GM21576 (cell line): ENCODE measurements at regions not wholly inside any gene's neighbourhood (a gene's known extent, or its start where the extent isn't known, plus 50 kb on each side); places are given as distances from the start of the nearest gene placed in this dataset.
"Not testable (repeated sequence)": the region's sequence is repeated elsewhere in the genome, so short reads cannot be mapped to it uniquely, and the experiment has no call there.

ENCODE experiments used
- ATAC-seq: cut with Tn5 transposase; IDR thresholded peaks from one replicate; pipeline ENCODE4 v1.9.1; 2021; ENCODE audit warnings: mild to moderate bottlenecking, moderate library complexity; ENCODE audit not compliant: unreplicated experiment

DNA sequence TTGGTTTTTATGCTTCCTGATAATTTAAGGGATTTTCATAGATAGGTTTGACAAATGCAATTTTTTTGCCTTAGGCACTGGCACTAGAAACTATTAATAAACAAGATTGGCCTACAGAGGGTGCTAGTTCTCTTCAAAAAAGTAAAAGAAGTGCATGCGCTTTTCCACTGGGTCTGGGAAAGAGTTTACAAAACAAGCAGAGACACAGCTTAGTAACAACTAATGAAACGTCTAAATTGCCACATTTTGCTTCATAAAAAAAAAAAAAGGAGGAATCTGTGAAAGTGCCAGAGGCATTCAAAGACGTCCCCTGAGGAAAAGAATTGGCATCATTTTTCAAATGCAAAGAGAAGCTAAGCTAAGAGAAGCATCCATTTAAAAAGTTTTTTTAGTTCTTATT lies 58.3 kb upstream of the EEA1 start:
- ATAC-seq, result no peak

DNA sequence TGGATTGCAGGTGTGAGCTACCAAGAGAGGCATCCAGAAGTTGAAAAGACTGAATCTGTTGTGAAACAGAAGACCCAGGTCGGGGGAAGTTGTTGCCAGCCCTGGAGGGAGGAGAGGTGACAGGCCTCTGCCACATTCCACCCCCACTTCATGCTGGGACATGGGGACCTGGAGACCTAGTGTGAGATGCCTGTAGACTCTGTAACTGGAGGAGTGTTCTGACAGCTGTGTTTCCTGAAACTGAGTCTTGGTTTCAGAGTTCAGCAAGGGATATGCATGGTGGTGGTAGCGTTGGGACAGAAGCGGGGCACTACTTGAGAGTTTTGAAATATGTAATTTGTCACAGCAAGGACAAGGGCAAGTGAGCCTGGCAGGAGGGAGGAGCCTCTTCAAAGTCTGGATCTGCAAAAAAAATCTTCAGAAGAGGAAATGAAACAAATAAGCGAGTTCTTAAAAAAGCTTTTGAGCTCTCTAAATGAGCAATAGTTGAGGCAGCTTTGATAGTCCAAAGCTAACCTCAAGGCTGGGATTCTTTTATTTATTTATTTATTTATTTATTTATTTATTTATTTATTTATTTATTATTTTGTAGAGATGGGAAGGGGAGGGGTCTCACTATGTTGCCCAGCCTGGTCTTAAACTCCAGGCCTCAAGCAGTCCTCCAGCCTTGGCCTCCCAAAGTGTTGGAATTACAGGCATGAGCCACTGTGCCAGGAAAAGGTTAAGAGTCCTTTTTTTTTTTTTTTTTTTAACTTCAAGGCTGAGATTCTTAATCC lies 58.9 kb upstream of the EEA1 start:
- peak; percentile 82 for ATAC-seq

DNA sequence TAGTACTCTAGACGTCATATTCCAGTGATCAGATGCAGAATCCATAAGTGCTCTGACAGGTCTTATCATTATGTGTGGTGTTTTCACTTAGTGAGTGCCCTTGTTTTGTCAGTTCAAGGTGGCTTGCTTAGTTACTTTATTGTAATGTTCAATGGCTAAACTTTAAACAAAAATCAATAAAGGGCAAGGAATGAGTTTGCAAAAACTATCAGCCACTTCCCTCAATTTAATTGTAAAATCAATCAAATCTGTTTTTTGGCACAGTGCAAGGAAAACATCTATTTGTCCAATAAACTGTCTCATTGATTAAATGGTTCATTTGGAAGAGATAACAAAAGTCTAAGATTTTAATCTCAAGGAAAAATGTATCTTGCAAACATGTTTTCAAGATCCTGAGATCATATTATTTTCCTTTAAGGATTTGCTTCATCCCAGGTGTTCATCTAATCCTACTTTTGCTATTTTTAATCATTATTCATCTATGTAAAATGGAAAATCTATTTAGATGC lies 59.6 kb upstream of the EEA1 start:
- no peak for ATAC-seq

DNA sequence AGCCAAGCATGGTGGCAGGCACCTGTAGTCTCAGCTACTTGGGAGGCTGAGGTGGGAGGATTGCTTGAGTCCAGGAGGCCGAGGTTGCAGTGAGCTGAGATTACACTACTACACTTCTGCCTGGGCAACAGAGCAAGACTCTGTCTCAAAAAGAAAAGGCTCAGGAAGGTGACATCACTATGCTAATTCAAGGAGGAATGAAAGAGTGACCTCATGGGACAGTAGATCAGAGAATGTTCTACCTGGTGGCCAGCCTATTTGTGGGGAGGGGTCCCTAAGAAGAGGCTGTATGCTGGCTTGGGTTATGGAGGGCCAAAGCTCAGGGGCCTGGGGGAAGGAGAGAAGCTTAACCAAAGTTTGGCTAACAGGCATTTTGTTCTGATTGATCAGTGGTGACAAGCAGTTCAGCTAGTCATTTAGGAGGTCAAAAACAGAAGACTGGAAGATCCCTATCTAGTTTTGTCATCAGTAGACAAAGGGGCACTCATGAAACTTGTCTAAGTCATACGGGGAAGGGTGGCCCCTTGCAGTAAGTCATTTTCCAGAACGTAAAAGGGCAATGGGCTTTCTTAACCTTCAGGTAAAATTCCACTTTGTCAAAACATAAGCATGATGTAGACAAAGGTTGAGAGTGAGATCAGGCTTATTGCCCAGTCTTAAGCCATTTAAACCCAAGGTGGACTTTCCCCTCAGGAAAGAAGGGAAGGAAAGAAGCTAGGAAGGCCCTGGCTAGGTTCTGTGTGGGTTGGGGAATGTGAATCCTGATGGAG lies 60.8 kb upstream of the EEA1 start:
- no peak for ATAC-seq

- no peak for ATAC-seq
Measured at GRCh38 chr12:92991134-92991533, 62.0 kb upstream of the EEA1 start.

- no peak for ATAC-seq
Measured at GRCh38 chr12:92992041-92992440, 62.9 kb upstream of the EEA1 start.

DNA sequence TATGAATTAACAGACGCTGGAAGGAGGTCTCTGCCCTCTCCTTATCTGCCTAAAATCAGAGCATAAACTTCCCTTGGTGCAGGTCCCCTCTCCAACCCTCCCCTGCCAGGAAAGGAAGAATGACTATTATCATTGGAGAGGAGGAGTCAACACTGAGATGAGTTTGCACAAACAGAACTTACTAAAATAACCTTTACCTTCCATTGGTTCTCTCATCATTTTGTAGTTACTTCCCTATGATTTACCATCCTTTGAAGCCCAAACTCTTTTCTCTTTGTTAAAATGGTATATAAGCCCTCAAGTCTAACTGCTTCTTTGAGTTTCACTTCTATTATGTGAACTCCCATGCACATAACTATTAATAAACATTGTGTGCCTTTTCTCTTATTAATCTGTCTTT lies 64.2 kb upstream of the EEA1 start:
- no peak for ATAC-seq

- ATAC-seq, result peak; percentile 87
Measured at GRCh38 chr12:92995258-92995903, 66.3 kb upstream of the EEA1 start.

DNA sequence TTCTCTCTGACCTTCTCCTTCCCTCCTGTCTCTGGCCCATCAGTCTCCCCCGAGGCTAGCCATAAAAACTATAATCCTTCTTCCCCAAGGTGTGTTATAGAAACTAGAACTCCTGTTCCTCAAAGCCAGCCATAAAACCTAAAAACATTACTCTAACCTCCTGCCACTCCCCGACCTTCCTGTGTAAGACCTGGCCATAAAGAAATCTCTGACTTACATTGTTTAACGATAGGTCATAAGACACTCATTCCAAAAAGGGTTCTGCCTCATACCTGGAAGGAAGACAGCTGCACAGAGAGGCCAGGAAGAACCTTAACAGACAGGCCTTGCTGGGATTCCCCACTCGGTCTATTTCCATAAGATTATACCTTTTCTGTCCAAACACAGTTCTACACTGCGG lies 70.9 kb upstream of the EEA1 start:
- no peak for ATAC-seq

DNA sequence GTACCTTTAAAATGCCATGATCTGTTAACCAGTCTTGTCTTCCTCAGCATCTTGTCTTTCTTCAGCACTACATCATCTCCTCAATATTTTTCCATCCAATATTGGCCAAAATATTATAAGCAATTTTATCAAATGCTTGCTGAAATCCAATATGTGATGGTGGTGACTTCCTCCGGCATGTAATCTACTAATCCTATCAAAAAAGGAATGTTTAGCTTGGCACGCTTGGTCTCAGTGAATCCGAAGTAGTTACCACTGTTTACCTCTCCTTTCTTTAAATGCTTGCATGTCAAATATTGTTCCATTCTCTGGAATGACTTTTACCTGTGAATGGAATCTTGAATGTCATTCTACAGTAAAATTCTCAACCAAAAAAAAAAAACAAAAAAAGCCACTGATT lies 72.3 kb upstream of the EEA1 start:
- ATAC-seq, result no peak

DNA sequence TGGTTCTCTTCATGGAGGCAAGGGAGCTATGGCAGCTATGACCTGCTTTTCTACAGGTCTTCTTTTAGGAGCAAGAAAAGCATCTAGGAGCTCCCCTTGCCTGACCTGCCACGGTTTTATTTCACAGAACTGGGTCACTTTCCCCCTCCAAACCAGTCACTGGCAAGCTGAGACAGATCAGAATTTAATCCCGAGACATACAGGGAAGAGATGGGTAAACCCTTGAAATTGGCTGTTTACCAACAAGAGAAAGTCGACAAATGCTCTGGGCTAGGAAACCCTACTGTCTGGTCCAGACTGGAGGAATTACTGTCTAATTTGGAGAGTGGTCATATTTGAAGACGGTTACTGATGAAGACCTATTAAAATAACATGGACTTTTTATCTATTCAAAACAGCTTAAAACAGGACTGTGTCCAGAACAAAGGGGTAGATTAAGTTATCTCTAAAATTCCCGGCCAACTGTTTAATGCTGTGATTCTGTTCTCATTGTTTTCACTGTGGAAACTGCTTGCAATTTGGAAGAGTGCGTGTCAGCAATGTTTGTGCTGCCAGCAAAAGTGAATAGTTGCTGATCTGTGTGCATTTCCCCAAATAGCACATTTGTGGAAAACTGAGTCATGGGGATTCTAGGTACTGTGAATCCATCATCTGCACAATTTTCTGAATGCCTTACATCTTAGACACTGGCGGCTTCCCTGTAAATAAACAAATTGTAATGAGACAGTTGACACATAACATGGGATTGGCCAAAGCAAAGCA lies 73.4 kb upstream of the EEA1 start:
- no peak for ATAC-seq

GRCh38 chr12:93003531-93004239 lies 74.6 kb upstream of the EEA1 start:
- ATAC-seq, result no peak

DNA sequence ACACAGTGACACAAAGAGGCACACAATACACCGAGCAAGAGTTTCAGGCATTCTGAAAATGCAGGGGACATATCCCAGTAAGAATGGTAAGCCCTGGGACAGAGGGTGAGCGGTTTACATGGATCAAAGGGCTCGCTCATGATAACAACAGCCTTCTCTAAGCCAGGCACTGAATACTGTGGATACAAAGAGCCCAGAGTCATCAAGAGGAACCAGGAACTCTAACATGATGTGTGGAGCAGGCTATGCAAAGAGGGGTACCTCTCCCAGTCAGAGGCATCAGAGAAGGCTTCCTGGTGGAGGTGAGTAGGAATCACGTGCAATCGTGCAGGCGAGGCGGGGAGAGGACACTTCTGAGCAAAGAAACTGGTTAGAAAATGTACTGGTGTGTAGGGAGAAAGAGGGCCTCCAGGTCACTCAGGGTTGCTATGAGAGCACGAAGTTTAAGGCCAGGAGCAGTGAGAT lies 76.9 kb upstream of the EEA1 start:
- no peak for ATAC-seq

- ATAC-seq, result no peak
Measured at GRCh38 chr12:93006471-93007208, 77.5 kb upstream of the EEA1 start.

GRCh38 chr12:93007544-93007943 lies 78.4 kb upstream of the EEA1 start:
- no peak for ATAC-seq

GRCh38 chr12:93008044-93008778 lies 79.1 kb upstream of the EEA1 start:
- ATAC-seq, result peak; percentile 87

GRCh38 chr12:93008880-93009279 lies 79.8 kb upstream of the EEA1 start:
- ATAC-seq, result not testable (repeated sequence)

GRCh38 chr12:93009533-93009932 lies 80.4 kb upstream of the EEA1 start:
- ATAC-seq, result peak; percentile 46

- no peak for ATAC-seq
Measured at GRCh38 chr12:93010461-93010860, 81.4 kb upstream of the EEA1 start.
